Tibial nerve (tissue), 4 donors: ENCODE measurements at regions not wholly inside any gene's neighbourhood (a gene's known extent, or its start where the extent isn't known, plus 50 kb on each side); places are given as distances from the start of the nearest gene placed in this dataset.

Experiments used
- EP300 ChIP-seq, 2 donors: sonication (generic); formaldehyde crosslinking; IDR thresholded peaks; one replicate each; pipeline ENCODE4 v1.6.1; 2017; ENCODE audit warnings: antibody characterized with exemption in 2 of 2, mild to moderate bottlenecking in 1 of 2
- POLR2A ChIP-seq, 2 donors: fragments of 450-650 bp; IDR thresholded peaks; one replicate each; pipeline ENCODE4 v1.6.1; 2017; ENCODE audit warnings: antibody characterized with exemption in 2 of 2, mild to moderate bottlenecking in 2 of 2, moderate library complexity in 2 of 2
- TF ChIP-seq, protein P1 (sequence below), 5 experiments: fragments of 200-600 bp in 3 of 5; fragments of 450-650 bp in 2 of 5; sonication (generic) in 3 of 5; IDR thresholded peaks; one replicate each; pipeline ENCODE4 v1.5.1; 2016 to 2019; ENCODE audit warnings: antibody characterized with exemption in 5 of 5, mild to moderate bottlenecking in 3 of 5, moderate library complexity in 2 of 5

DNA sequence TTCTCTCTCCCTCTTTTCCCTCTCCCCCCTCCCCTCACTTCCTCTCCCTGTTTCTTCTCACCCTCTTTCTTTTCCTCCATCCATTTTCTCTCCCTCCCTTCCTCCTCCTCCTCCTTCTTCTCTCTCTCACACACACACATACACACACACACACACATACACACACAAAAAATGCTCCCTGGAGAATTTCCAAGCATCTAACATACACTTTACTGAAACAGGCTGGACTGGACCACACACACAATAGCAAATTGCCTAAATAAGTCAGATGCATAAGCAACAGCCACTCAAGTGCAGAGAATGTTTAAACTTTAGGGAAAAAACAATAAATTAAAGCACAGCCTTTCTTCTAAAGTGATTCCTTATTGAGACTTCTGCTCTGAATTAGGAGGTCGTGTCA lies 267.7 kb downstream of the FGFR2 start:
- TF ChIP-seq POLR2A (IDR thresholded peaks at IDR 0.05) (no peak), EP300 (IDR thresholded peaks at IDR 0.05) (no peak)
- TF ChIP-seq, protein P1, sequence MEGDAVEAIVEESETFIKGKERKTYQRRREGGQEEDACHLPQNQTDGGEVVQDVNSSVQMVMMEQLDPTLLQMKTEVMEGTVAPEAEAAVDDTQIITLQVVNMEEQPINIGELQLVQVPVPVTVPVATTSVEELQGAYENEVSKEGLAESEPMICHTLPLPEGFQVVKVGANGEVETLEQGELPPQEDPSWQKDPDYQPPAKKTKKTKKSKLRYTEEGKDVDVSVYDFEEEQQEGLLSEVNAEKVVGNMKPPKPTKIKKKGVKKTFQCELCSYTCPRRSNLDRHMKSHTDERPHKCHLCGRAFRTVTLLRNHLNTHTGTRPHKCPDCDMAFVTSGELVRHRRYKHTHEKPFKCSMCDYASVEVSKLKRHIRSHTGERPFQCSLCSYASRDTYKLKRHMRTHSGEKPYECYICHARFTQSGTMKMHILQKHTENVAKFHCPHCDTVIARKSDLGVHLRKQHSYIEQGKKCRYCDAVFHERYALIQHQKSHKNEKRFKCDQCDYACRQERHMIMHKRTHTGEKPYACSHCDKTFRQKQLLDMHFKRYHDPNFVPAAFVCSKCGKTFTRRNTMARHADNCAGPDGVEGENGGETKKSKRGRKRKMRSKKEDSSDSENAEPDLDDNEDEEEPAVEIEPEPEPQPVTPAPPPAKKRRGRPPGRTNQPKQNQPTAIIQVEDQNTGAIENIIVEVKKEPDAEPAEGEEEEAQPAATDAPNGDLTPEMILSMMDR (IDR thresholded peaks at IDR 0.05), result no peak
